ENCODE measurements at regions not wholly inside any gene's neighbourhood (a gene's known extent, or its start where the extent isn't known, plus 50 kb on each side); places are given as distances from the start of the nearest gene placed in this dataset.

- DNase-seq, result no peak
These were observed 623.4 kb upstream of the PIK3C3 start for GRCh38 chr18:41331661-41332060.

DNA sequence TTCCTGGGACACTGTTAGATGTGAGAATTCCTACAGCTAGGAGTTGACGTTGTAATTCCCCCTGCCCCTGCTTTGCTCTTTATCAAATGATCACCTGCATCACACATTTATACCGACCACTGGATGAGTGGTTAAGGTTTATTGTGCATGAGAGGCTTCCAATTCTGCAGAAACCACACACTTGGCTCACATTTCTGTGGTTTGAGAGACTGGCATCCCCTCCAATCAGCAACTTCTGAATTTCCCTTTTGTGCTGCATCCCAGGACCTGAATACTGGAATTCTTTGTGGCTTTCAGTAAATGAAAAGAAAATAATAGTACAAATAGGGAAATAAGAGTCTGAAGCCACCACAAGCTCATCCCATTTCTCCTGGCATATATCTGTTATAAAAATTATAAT lies 628.7 kb upstream of the PIK3C3 start:
- no peak for DNase-seq

DNA sequence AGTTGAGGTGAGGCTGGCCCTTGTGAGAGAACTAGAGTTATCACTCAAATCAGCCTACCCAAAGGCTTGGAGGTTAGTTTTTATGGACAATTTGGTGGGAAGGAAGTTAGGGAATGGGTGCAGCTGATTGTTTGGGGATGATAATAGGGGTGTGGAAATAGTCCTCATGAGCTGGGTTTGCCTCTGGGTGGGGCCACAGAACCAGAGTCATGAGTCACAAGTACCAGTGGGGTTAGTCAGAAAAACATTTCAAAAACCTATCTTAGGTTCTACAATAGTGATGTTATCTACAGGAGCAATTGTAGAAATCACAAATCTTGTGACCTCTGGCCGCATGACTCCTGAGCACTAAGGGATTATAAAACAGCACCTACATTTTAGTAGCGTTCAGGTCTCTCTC lies 630.1 kb upstream of the PIK3C3 start:
- DNase-seq, result no peak

DNA sequence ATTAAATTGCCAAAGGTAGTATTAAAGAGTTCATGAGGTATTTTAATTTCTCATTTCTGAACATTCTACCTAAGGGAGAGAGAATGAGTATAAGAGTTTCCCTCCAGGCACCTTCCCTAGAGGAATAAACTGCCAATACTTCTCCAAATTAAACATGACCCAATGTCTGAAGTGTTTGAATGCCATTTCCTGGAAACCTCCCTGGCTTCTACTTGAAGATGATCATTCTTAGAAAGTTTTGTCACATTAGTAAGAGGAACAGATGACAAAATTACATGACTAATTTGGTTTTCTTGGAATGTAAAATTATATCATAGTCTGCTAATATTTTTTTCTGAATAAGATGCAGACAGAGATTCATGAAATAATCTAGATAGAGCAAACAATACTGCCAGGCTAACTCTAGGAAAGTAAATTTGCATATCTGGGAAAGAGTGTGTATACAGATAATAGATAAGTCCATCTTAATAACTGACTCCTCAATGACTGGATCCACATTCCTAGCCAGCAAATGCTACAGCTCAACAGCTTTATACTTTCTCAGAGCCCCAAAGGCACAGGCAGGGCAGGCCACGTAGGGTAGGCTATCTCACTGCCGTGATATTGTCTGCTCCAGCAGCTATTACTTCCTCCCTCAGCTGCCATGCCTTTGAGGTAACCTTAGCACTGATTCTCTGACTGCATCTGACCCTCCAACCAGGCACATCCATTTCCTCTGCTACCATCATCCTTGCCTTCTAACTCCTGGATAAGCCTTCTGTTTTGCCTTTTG lies 630.8 kb upstream of the PIK3C3 start:
- DNase-seq, result no peak

DNA sequence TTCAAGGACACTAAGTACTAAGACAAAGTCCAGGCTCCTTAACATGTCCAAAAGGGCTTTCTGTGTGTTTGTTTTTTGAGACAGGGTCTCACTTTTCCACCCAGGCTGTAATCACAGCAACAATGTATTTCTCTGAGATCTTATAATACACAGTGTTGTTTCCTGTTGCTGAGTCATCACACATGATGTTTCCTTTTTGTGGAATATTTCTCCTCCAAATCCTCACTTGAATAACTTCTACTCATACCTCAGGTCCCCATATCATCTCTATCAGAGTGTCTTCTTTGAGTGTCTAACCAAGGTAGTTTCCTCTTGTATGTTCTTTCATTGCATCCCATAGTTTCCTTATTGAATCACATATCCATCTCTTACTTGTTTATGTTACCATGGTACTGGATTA lies 632.0 kb upstream of the PIK3C3 start:
- DNase-seq, result no peak

DNA sequence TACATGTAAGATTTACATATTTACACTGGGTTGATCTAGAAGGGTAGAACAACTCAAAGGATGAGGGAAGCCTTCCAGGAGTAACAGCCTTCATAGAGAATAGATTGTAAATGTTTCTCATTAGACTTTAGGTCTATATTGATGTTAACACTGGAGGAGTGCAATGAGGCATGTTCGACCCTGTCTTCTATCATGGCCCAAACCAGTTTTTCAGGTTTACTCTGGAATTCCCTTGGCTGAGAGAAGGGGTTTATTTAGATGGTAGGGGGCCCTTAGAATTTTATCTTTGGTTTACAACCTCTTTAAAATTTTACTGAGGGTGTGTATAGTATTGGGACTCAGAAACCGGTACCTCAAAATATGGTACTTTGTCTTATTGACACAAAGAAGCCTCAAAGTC lies 634.9 kb upstream of the PIK3C3 start:
- no peak for DNase-seq

DNA sequence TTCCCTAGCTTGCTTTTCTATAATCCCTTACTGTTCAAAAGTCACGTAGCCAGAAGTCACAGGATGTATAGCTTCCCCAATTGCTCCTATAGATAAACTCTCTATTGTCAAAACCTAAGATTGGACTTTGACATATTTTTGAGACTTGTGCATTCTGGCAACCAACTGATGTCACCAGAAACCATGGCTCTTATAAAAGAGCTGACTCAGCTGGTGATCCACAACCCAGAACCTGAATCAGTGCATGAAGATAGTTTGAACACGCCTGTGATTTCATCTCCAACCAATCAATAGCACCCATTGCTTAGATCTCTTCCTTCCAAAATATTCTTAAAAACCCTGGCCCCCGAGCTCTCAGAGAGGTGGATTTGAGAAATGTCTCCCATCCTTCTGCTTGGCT lies 639.9 kb upstream of the PIK3C3 start:
- no peak for DNase-seq

- DNase-seq, result no peak
These were observed 643.2 kb upstream of the PIK3C3 start for GRCh38 chr18:41311571-41312547.

DNA sequence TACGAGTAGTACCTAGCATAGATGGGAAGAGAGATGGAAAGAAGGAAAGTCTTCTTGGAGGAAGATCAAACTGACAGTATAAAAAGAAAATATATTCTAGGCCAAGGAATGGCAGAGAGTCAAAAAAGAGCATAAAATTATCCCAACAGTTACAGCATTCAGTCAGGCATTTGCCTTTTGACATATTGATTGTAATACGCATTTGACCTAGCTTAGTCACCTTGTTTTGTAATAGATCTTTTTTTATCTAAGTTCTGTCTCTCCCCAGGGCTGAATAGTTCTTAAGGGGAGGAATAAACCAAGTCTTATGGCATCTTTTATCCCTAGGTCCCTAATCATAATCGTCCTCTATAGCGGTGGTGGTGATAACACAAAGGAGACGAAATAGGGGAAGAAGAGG lies 657.3 kb upstream of the PIK3C3 start:
- no peak for DNase-seq

DNA sequence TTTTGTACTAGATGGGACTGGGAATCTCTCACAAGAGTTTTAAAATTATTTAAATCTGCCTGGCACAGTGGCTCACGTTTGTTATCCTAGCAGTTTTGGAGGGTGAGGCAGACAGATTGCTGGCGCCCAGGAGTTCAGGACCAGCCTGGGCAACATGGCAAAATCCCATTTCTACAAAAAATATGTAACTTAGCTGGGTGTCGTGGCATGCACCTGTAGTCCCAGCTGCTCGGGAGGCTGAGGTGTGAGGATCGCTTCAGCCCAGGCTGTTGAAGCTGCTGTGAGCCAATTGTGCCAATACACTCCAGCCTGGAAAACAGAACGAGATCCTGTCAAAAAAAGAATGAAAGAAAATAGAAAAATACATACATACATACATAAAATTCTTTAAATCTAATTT lies 685.7 kb upstream of the PIK3C3 start:
- DNase-seq, result no peak

DNA sequence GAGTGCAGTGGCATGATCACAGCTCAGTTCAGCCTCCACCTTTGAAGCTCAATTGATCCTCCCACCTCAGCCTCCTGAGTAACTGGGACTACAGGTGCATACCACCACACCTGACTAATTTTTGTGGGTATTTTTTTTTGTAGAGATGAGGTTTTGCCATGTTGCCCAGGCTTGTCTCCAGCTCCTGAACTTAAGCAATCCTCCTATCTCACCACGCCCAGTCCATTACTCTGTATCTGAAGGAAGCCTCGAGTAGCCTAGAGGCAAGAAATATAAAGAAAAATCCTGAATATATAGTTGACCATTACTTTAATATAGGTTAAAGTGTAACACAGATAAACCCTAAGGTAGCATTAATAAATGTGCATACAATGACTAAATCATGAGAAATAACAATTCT lies 686.8 kb upstream of the PIK3C3 start:
- no peak for DNase-seq

GRCh38 chr18:41266616-41267015 lies 688.4 kb upstream of the PIK3C3 start:
- DNase-seq, result no peak

DNA sequence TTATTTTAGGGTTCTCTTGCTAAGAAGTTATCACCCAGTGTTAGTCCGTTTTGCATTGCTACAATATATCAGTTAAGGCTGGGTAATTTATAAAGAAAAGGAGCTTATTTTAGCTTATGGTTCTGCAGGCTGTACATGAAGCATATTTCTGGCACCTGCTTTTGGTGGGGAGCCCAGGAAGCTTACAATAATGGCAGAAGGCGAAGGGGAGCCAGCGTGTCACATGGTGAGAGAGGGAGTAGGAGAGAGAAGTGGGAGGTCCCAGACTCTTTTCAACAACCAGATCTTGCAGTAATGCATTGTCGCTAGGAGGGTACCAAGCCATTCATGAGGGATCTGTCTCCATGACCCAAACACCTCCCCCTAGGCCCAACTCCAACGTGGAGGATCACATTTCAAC lies 688.8 kb upstream of the PIK3C3 start:
- no peak for DNase-seq

DNA sequence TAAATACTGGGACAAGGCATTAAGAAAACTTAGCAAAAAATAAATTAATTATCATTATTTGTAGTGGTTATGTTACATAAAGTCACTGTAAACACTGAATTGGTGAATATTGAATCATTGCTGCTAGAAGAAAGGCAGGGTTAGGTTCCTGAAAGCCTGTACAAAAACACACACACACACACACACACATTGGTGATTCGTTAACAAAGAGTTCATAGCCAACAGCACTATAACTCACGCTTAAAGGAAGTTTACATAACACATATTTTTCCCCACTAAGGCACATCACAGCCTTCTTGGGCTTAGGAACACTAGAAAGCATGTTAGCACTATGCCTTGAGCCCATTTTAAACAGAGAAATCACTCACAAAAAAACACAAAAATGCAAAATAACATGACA lies 690.0 kb upstream of the PIK3C3 start:
- DNase-seq, result no peak

DNA sequence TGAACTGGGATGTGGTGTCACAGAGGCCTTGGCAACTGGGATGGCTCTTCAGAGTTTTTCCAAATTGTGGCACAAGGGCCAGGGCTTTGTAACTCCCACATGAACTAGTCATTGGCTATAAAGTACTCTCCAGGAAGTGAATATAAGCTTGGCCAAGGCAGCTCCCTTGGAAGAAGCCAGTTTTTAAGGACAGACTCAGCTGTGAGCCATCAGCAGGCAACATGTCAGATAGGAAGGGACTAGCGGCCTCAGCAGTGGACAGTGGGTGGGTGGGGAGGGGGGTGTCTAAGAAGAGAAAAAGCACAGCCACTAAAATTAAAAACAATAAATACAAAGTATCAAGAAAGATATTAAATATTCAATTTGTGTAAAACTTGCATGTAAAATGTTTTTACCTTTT lies 691.1 kb upstream of the PIK3C3 start:
- no peak for DNase-seq

GRCh38 chr18:41262688-41263087 lies 692.3 kb upstream of the PIK3C3 start:
- DNase-seq, result no peak

DNA sequence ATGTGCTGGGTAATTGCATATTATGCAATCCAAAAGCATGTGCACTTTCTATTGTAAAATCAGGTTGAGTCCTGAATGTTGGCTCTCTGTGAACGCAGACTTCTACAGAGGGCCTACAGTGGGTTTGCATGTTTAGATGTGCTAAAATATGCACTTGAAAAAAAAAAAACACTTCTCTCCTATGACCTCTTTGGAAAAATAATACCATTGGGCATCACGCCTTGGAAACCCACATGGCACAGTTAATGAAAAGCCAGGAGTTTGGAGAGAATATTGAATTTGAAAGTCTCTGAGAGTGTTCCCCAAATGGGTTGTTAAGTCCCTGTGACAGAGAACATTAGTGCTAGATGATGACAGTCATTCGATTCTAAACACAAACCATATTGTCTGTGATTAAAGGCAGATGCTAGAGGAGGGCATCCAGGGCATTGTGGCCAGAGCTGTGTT lies 710.4 kb upstream of the PIK3C3 start:
- no peak for DNase-seq

- DNase-seq, result no peak
These were observed 717.7 kb upstream of the PIK3C3 start for GRCh38 chr18:41237317-41237716.

GRCh38 chr18:41231681-41232080 lies 723.4 kb upstream of the PIK3C3 start:
- DNase-seq, result no peak

DNA sequence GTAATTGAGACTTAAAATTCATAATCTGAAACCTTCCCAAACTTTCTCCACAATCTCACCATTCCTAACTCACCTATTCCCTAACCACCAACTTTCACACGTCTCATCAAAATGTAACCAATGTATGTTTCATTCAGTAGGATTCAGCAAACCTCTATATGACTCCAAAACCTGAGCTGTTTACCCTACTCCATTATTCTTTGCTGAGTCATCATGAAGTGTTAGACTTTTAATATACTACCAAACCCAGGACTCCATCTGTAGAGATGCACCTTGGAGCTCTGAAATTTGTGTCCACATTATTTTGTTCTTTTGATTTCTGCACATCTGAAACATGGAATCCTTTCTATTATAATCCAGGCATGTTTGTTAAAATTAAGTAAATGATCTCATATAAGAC lies 727.0 kb upstream of the PIK3C3 start:
- DNase-seq, result no peak

- no peak for DNase-seq
These were observed 728.1 kb upstream of the PIK3C3 start for GRCh38 chr18:41226911-41227310.

DNA sequence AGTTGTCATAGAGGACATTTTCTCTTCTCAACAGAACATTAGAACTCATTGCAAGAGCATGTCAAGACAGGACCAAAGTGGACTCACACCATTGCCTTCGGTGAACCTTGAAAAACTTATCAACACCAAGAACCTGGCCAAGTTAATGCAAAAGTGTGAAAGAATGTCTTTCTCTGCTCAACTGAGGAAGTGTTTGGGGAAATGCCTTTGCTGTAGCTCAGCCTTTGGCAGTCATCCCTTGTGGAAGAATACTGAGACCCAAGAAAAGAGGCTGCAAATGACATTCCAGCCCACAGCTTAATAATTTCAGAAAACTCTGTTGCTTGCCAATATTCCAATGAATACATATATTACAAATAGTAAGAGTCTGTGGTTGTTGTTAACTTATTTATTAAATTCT lies 728.8 kb upstream of the PIK3C3 start:
- DNase-seq, result no peak

DNA sequence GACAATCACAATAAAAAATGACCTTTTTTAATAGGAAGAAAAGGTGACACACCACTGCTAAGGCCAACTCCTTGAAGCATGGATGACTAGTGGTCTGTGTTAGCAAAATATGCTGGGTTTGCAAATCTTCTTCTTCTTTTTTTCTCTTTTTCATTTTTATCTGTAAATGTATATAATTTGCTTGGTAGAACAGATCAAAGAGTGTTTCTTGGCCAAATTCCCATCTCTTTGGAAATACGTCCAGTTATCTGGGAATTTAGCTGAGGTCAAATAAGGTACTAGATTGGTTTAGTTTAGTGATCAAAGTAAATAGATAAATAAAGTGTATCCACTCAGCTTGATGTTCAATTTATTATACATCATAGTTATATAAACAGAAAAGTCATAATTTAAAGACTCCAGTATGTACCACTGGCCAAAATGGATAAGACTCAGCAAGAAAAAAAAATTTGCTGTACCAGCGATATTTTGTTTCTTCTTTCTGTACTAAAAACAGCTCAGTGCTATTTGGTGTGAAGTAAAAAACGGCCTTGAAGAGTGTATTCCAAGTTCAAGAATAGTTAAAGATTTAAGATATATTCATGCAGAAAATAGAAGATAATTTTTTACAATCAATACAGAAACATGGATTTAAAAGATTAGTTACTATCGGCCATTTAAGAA lies 738.6 kb upstream of the PIK3C3 start:
- DNase-seq, result no peak

DNA sequence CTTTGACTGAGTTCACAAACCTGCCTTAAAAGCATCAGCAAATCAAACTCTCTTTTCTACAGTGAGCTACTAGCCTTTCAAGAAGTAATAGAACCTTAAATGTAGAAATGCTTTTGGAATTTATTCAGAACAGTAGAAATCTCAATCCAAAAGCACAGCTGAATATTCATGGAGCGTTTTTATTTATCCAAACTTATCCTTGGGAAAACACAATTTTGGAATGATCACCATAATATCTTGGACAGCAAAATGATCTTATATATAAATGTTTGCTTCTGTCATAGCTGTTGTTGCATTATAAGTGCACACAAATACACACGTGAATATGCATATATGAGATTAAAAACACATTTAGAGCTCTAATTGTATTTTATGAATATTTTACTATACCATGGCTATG lies 747.3 kb upstream of the PIK3C3 start:
- DNase-seq, result no peak

Data from NCI-H1092 treated with DMSO at 0.1 percent for 48 hours (cell line).